22Rv1 (cell line): ENCODE measurements at regions not wholly inside any gene's neighbourhood (a gene's known extent, or its start where the extent isn't known, plus 50 kb on each side); places are given as distances from the start of the nearest gene placed in this dataset.

Experiments
- H3K27ac ChIP-seq: fragments of 450-650 bp; 2 replicates; pipeline ENCODE4 v1.5.1; 2017
- CTCF ChIP-seq: fragments of 450-650 bp; IDR thresholded peaks from 2 replicates; pipeline ENCODE4 v1.5.1; 2017; ENCODE audit warnings: mild to moderate bottlenecking
- ZFX ChIP-seq: fragments of 450-650 bp; IDR thresholded peaks from 2 replicates; pipeline ENCODE4 v1.6.1; 2017; ENCODE audit warnings: antibody characterized with exemption, borderline replicate concordance

GRCh38 chr2:128644156-128644555 is 325.5 kb upstream of the HS6ST1 start:
- no peak overlapping the region for H3K27ac ChIP-seq
- TF ChIP-seq CTCF (no peak), ZFX (no peak)

GRCh38 chr2:128644718-128645256 is 326.1 kb upstream of the HS6ST1 start:
- H3K27ac ChIP-seq: no peak overlapping the region
- TF ChIP-seq CTCF: no peak
- TF ChIP-seq ZFX: no peak

GRCh38 chr2:128645631-128646030 is 327.0 kb upstream of the HS6ST1 start:
- no peak overlapping the region for H3K27ac ChIP-seq
- TF ChIP-seq CTCF (no peak), ZFX (no peak)

GRCh38 chr2:128646091-128646490 is 327.4 kb upstream of the HS6ST1 start:
- TF ChIP-seq CTCF: no peak
- TF ChIP-seq ZFX: no peak
- no peak overlapping the region for H3K27ac ChIP-seq

- no peak overlapping the region for H3K27ac ChIP-seq
These were observed 328.0 kb upstream of the HS6ST1 start for GRCh38 chr2:128646691-128647090.

GRCh38 chr2:128651000-128651399 is 332.3 kb upstream of the HS6ST1 start:
- no peak for TF ChIP-seq ZFX
- TF ChIP-seq CTCF: no peak
- no peak overlapping the region for H3K27ac ChIP-seq

More at GRCh38 chr2:128646691-128647090, 328.0 kb upstream of the HS6ST1 start:
- TF ChIP-seq ZFX: no peak
- TF ChIP-seq CTCF: no peak

GRCh38 chr2:128654408-128654807 is 335.7 kb upstream of the HS6ST1 start:
- no peak overlapping the region for H3K27ac ChIP-seq
- TF ChIP-seq ZFX (no peak), CTCF (no peak)
